HepG2 (cell line): ENCODE measurements at regions not wholly inside any gene's neighbourhood (a gene's known extent, or its start where the extent isn't known, plus 50 kb on each side); places are given as distances from the start of the nearest gene placed in this dataset.

Source experiments
- DRAP1 ChIP-seq: IDR thresholded peaks from 2 replicates; pipeline ENCODE4 v1.6.1; 2016; ENCODE audit warnings: missing genetic modification reagents, missing compliant biosample characterization
- GZF1 ChIP-seq: sonication (generic); formaldehyde crosslinking; IDR thresholded peaks from 2 replicates; pipeline ENCODE4 v1.5.1; 2020; ENCODE audit warnings: mild to moderate bottlenecking, missing genetic modification reagents
- HNRNPH1 ChIP-seq: fragments of 200-400 bp; formaldehyde crosslinking; optimal IDR thresholded peaks from 2 replicates; pipeline ENCODE3; 2017; ENCODE audit warnings: mild to moderate bottlenecking, low read depth, low read length
- HNRNPUL1 ChIP-seq: fragments of 200-400 bp; formaldehyde crosslinking; IDR thresholded peaks from 2 replicates; pipeline ENCODE4 v1.6.1; 2017; ENCODE audit warnings: low read depth, mild to moderate bottlenecking, low read length, moderate library complexity
- IKZF1 ChIP-seq: fragments of 450-650 bp; IDR thresholded peaks from 2 replicates; pipeline ENCODE4 v1.7.1; 2016
- LRRFIP1 ChIP-seq: sonication (generic); formaldehyde crosslinking; conservative IDR thresholded peaks from 2 replicates; pipeline ENCODE4 v1.4.0; 2020; ENCODE audit warnings: missing genetic modification reagents
- MBD4 ChIP-seq: IDR thresholded peaks from 2 replicates; pipeline ENCODE4 v1.6.1; 2012; ENCODE audit warnings: low read length, inconsistent platforms, borderline replicate concordance
- MEIS2 ChIP-seq: sonication (generic); formaldehyde crosslinking; IDR thresholded peaks from 2 replicates; pipeline ENCODE4 v1.9.0; 2021; ENCODE audit warnings: mild to moderate bottlenecking, missing genetic modification reagents
- MTA3 ChIP-seq: sonication (generic); formaldehyde crosslinking; IDR thresholded peaks from 2 replicates; pipeline ENCODE4 v1.4.0; 2020; ENCODE audit warnings: missing genetic modification reagents
- NFE2 ChIP-seq: sonication (generic); formaldehyde crosslinking; IDR thresholded peaks from 2 replicates; pipeline ENCODE4 v1.4.0; 2020; ENCODE audit warnings: missing genetic modification reagents
- PHF21A ChIP-seq: sonication (generic); formaldehyde crosslinking; IDR thresholded peaks from 2 replicates; pipeline ENCODE4 v1.5.0; 2020; ENCODE audit warnings: mild to moderate bottlenecking, missing genetic modification reagents
- XBP1 ChIP-seq: sonication (generic); formaldehyde crosslinking; IDR thresholded peaks from 2 replicates; pipeline ENCODE4 v1.5.0; 2020; ENCODE audit warnings: missing genetic modification reagents
- ZGPAT ChIP-seq: IDR thresholded peaks from 2 replicates; pipeline ENCODE4 v1.6.1; 2016; ENCODE audit warnings: mild to moderate bottlenecking
- ZNF17 ChIP-seq: sonication (generic); formaldehyde crosslinking; IDR thresholded peaks from 2 replicates; pipeline ENCODE4 v1.5.0; 2020; ENCODE audit warnings: mild to moderate bottlenecking, missing genetic modification reagents
- ZNF510 ChIP-seq: sonication (generic); formaldehyde crosslinking; IDR thresholded peaks from 2 replicates; pipeline ENCODE4 v1.4.0; 2020; ENCODE audit warnings: low read depth, mild to moderate bottlenecking, missing genetic modification reagents
- ZNF674 ChIP-seq: sonication (generic); formaldehyde crosslinking; IDR thresholded peaks from 2 replicates; pipeline ENCODE4 v1.5.0; 2020; ENCODE audit warnings: low read depth, mild to moderate bottlenecking, missing genetic modification reagents
- TF ChIP-seq, protein P1 (sequence below): sonication (generic); formaldehyde crosslinking; IDR thresholded peaks from 2 replicates; pipeline ENCODE4 v1.4.0; 2020; ENCODE audit warnings: mild to moderate bottlenecking, missing genetic modification reagents
- TF ChIP-seq, protein P2 (sequence below): sonication (generic); formaldehyde crosslinking; conservative IDR thresholded peaks from 2 replicates; pipeline ENCODE4 v1.8.1; 2023; ENCODE audit warnings: missing genetic modification reagents
- TF ChIP-seq, protein P3 (sequence below): fragments of 450-650 bp; IDR thresholded peaks from 2 replicates; pipeline ENCODE4 v1.6.1; 2017; ENCODE audit warnings: mild to moderate bottlenecking

DNA sequence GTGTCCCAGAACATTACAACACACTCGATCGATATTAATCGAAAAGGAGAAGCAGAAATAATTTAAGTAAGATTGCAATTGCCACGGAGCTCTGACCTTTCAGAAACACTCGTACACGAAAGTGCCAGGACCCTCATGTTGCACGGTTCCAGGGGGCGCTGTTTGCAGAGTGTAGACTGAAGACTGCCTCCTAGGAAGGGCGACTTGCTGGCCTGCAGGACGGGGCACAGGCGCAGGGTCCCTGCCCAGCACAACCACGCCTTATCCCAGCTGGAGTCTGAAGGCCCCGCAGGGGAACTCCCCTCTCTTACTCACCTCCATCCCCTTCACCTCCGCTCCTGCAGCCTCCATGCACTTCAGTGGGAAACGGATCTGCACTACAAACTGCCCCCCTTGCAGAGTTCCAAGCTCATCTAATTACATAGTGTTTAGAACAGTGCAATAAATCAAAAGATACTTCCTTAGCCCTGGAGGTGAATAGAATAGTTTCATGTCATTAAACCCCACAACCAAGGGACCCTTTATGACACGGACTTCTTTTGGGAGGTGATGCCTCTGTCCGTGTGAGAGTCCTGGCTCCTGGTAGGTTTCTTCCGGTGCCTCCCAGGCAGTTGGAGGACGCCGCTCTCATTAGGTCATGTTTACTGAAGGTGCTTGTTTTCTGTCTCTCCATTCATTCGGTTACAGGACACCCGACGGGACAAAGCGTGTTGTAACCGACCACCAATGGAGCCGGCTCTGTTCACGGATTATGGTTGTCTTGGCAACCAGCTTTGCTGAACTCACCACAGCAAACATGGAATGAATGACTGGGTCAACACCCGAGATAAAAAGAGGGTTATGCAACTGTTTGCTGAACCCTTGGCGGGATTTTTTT lies 262.2 kb downstream of the BAMBI start (continued):
- TF ChIP-seq, protein P1, sequence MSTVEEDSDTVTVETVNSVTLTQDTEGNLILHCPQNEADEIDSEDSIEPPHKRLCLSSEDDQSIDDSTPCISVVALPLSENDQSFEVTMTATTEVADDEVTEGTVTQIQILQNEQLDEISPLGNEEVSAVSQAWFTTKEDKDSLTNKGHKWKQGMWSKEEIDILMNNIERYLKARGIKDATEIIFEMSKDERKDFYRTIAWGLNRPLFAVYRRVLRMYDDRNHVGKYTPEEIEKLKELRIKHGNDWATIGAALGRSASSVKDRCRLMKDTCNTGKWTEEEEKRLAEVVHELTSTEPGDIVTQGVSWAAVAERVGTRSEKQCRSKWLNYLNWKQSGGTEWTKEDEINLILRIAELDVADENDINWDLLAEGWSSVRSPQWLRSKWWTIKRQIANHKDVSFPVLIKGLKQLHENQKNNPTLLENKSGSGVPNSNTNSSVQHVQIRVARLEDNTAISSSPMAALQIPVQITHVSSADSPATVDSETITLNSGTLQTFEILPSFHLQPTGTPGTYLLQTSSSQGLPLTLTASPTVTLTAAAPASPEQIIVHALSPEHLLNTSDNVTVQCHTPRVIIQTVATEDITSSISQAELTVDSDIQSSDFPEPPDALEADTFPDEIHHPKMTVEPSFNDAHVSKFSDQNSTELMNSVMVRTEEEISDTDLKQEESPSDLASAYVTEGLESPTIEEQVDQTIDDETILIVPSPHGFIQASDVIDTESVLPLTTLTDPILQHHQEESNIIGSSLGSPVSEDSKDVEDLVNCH (CRISPR knock-in tag), result no peak
- TF ChIP-seq MBD4 (peak; percentile 71), ZNF17 (CRISPR knock-in tag) (no peak), MTA3 (CRISPR knock-in tag) (no peak), DRAP1 (CRISPR knock-in tag) (peak; percentile 71), ZNF674 (no peak), PHF21A (CRISPR knock-in tag) (peak; percentile 86), HNRNPH1 (no peak), XBP1 (CRISPR knock-in tag) (no peak), GZF1 (no peak), NFE2 (CRISPR knock-in tag) (no peak; the same call in 1 of the 2 replicates), MEIS2 (CRISPR knock-in tag) (peak; percentile 67), LRRFIP1 (no peak), IKZF1 (no peak), ZNF510 (CRISPR knock-in tag) (no peak; the same call in 1 of the 2 replicates), HNRNPUL1 (no peak), ZGPAT (CRISPR knock-in tag) (peak; percentile 94)
- TF ChIP-seq, protein P2, sequence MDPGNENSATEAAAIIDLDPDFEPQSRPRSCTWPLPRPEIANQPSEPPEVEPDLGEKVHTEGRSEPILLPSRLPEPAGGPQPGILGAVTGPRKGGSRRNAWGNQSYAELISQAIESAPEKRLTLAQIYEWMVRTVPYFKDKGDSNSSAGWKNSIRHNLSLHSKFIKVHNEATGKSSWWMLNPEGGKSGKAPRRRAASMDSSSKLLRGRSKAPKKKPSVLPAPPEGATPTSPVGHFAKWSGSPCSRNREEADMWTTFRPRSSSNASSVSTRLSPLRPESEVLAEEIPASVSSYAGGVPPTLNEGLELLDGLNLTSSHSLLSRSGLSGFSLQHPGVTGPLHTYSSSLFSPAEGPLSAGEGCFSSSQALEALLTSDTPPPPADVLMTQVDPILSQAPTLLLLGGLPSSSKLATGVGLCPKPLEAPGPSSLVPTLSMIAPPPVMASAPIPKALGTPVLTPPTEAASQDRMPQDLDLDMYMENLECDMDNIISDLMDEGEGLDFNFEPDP (CRISPR knock-in tag), result no peak
- TF ChIP-seq, protein P3, sequence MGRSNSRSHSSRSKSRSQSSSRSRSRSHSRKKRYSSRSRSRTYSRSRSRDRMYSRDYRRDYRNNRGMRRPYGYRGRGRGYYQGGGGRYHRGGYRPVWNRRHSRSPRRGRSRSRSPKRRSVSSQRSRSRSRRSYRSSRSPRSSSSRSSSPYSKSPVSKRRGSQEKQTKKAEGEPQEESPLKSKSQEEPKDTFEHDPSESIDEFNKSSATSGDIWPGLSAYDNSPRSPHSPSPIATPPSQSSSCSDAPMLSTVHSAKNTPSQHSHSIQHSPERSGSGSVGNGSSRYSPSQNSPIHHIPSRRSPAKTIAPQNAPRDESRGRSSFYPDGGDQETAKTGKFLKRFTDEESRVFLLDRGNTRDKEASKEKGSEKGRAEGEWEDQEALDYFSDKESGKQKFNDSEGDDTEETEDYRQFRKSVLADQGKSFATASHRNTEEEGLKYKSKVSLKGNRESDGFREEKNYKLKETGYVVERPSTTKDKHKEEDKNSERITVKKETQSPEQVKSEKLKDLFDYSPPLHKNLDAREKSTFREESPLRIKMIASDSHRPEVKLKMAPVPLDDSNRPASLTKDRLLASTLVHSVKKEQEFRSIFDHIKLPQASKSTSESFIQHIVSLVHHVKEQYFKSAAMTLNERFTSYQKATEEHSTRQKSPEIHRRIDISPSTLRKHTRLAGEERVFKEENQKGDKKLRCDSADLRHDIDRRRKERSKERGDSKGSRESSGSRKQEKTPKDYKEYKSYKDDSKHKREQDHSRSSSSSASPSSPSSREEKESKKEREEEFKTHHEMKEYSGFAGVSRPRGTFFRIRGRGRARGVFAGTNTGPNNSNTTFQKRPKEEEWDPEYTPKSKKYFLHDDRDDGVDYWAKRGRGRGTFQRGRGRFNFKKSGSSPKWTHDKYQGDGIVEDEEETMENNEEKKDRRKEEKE, result no peak
